HL-60/S4 (cell line): ENCODE measurements at regions not wholly inside any gene's neighbourhood (a gene's known extent, or its start where the extent isn't known, plus 50 kb on each side); places are given as distances from the start of the nearest gene placed in this dataset.
"Not testable (repeated sequence)": the region's sequence is repeated elsewhere in the genome, so short reads cannot be mapped to it uniquely, and the experiment has no call there.

Experiments
- in situ Hi-C: fragments of 300-500 bp; cut with MboI; formaldehyde crosslinking; loops from 2 replicates; pipeline ENCODE4 v1.14.3; 2022; ENCODE audit warnings: low sequenced_read_pairs

- in situ Hi-C loops: no loop called here
These were observed 104.6 kb downstream of the RAP2B start for GRCh38 chr3:153266619-153267018.

- in situ Hi-C loops: no loop called here
These were observed 106.7 kb downstream of the RAP2B start for GRCh38 chr3:153268564-153269279.

DNA sequence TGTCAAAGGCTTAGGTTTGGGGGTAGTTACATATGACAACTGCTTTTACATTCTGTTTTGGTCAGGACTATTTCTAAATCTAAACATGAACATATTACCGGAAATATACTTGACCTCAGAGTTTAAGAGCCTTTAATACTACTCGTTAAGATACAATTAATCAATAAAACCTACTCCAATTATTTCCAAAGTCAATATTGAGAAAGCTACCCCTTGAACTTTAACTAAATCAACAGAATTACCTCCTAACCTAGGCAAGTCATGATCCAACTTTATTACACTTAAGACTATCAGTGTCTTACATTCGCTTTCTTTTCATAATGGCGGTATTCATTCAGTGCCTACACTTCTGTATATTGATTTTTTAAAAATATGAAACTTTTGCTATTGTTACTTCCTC, 107.7 kb downstream of the RAP2B start:
- in situ Hi-C loops: no loop called here

DNA sequence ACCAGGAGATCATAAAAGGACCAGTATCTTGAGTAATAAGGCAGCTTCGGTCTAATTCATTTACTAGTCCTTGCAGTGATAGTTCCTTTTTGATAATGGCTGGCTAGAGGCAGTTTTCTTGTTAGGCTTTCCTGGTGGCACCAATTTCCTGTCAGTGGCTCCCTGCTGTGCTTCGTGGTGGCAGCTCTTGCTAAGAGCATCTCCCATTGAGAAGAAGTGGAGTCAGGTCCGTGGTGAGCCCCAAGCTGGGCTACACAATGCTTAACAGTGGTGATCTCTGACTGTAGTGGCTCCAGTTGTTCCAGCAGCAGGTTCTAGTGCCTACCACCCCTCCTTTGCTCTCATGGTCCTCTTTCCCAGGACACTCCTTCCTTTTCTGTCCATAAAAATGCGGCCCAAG, 111.2 kb downstream of the RAP2B start:
- in situ Hi-C loops: no loop called here

- in situ Hi-C loops: no loop called here
These were observed 111.9 kb downstream of the RAP2B start for GRCh38 chr3:153273767-153274435.

- in situ Hi-C loops: no loop called here
These were observed 112.5 kb downstream of the RAP2B start for GRCh38 chr3:153274561-153274960.

DNA sequence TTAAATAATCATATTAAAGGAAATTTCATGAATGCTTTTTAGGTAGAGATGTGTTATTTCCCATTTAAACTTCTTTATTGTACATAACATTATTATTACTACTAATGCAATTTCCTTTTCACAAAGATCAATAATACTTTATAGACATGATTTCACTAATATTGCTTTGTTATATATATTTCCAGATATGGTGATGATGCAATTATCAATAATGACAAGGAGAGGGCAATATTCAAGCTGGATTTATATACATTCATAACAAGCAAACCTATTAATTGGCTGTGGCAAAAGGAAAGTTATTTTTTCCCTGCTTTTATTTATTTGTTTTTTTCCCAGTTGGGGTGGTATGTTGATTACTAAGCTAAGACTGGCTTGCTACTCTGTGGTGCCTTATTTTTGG, 113.5 kb downstream of the RAP2B start:
- in situ Hi-C loops: no loop called here

DNA sequence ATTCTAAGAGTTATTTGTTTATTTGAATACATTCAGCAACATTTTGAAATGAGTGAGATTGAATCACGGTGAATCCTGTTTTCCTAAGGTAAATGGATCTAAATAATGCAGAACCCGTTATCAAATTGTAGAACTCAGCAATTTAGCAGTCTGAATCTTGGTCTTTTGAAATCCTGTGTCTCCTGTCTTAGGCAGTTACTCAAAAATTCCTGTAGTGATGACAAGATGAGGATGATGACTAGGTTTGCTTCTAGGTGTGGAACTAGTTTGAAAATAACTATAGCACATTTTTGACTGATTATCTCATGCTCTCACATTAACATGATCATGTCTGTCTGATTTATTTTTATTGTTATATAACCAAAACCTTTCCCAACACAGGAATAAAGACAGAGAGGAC, 115.0 kb downstream of the RAP2B start:
- in situ Hi-C loops: no loop called here

- in situ Hi-C loops: not testable (repeated sequence)
These were observed 119.4 kb downstream of the RAP2B start for GRCh38 chr3:153281236-153281997.

DNA sequence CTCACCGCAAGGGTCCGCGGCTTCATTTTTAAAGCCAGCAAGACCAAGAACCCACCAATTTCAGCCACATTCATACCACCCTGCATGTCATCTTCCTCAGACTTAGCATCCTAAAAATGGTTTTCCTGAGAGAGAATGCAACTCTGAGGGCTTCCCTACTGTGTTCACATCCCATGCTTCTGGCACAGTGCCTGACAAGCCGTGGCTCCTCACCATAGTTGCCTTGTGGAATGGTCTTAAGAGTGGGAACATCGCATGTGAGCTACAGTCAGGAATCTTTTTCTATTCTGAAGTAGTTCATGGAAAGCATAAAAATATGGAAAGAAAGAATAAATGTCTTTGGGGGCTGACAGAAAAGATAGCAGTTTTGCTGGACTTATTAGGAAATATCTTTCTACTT, 120.3 kb downstream of the RAP2B start:
- in situ Hi-C loops: no loop called here

DNA sequence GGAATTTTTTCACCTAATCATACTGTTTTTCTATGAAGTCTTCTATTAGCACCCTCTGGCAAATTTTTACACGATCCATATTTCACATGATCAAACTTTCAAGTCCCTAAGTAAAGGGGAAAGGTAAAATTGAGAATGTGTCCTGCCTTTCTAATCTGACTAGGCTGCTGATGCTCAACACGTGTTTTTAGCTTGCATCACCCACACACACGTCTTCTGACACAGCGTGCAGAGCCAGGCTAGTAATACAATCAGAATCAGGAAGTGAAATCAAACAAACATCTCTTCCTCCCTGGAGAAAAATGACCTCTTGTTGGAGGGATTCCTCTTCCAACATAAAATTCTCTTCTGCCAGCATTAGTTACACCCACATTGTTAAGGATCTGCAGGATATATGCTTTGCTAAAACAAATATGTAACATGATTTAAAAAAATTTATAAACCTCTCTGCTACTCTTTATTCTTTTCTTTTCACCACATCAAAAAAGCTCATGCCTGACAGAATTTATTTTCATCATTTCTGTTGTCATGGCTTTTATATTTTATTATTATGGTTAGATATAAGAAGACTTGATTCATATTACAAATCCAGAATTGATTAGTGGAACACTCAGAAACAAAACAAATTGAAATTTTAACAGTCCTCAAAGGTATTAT, 122.4 kb downstream of the RAP2B start:
- in situ Hi-C loops: no loop called here

GRCh38 chr3:153285194-153285641, 123.2 kb downstream of the RAP2B start:
- in situ Hi-C loops: no loop called here

DNA sequence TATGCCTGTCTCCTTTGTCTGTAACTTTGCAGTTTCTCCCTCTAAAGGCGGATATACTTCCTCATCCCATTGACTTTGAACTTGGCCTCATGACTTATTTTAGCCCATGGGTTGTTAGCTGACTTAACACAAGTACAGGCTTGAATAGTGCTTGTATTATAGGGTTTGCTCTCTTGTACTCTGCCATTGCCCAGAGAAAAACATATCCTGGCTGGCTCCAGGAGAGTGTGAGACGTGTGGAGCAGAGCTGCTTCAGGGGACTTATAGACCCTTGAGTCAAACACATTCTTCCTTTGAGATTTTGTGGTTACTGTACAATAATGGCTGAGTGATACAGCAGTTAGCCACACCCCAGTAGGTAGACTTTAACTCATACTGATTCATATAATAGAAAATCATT, 124.0 kb downstream of the RAP2B start:
- in situ Hi-C loops: no loop called here

GRCh38 chr3:153287017-153287416, 125.0 kb downstream of the RAP2B start:
- in situ Hi-C loops: no loop called here

DNA sequence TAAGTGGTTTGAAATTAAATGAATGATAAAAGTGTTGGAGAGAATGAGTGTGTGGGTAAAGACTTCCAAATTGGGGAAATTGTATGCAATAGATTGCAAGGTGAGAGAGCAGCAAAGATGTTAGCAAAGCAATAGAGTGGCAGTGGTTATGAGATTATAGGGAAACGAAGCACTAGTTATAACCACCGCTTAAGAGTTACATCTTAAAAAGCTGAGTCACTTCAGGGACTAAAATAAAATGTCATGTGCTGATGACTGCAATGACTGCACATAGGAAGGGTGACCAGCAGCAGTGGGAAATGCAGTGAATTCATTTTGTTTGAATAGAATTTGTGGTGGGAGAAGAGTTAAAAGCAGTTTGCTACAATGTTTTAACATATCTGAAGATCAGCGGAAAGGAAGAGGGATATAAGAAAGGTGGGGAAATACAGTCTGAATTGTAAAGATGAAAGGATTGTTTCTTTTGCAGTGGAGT, 127.3 kb downstream of the RAP2B start:
- in situ Hi-C loops: no loop called here

DNA sequence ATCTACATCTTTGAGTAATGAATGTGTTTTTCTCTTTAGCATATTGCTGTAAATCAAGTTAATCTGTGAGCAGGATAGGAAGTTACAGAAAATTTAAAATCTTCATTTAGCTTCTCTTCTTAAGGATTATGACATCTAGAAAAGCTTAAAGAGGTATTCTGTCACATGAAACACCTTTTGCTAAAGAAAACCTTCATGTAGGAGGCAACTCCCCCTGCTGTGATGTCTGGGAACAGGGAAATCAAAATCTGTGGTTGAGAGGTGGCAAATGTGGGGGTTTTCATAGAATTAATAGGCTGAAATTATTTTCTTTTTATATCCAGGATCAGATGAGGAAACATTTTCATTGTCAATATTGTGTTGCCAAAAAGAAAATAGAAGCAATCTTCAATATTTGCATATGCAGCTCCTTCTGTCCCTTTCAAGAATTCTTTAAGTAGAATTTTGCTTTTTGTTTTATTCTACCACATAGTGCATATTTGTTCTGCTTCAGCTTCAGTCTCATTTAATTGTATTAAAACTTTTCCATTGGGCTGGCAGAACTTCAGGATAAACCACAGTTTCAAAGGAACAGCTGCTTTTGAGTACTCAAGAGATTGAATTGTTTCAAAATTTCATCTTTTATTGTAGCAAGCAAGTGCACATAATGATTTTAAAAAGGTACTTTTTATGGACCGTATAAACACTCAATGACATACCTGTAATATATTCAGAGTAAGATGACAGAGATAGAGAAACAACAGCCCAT, 128.4 kb downstream of the RAP2B start:
- in situ Hi-C loops: no loop called here

- in situ Hi-C loops: no loop called here
These were observed 129.1 kb downstream of the RAP2B start for GRCh38 chr3:153291059-153291685.

DNA sequence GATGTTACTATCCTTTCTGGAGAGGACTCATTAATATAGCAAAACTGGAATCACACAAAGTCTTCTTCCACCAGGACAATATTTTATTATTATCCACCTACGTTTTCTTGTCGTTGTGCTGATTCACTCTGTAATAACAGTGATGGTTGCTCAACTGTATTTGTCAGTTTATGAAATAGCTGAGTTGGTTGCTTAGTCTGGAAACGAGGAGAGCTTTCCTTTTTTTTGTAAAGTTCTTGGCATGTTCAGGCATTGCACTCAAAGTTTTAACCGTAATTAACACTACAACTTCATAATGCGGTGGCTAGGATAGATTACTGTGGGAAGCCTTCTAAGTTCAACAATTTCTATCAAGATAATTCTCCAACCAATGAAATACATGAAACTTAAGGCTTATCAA, 131.2 kb downstream of the RAP2B start:
- in situ Hi-C loops: no loop called here

DNA sequence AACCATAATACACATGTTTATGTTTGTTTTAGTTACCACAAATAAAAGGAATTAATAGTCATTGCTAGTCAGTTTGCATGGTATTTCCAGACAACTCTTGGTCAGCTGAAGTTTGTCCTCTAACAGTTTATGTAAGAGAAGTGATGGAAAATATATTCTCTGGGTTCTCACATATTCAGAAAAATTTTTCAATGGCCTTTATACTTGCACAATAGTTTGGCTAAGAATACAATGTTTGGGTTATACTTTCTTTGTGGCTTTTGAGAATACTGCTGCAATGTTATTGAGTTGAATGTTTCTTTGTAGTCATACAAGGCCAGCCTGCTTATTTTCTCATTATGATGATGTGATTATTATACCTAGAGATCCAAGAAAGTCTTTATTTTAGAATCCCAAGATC, 133.9 kb downstream of the RAP2B start:
- in situ Hi-C loops: no loop called here

DNA sequence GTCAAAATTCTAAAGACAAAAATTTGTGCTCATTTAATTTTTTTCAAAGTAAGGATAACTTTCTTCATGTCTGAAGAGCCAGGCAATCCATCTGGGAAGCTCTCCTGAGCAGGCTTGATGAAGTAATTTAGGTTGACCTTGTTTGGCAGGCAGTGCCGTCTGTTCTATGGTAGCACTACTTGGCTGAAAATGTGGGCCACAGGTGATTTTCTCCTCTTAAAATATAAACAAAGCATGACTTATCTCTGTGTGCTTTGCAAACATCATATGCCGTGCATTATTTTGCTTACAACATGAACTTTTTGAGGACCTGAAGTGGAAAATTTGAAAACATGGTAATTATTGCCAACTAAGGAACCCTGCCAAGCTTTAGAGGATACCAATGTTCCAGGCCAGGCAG, 143.2 kb downstream of the RAP2B start:
- in situ Hi-C loops: no loop called here
